Myocyte (in vitro differentiated cells): ENCODE measurements at regions not wholly inside any gene's neighbourhood (a gene's known extent, or its start where the extent isn't known, plus 50 kb on each side); places are given as distances from the start of the nearest gene placed in this dataset.

Source experiments
- DNase-seq: peaks from one replicate; pipeline ENCODE4 v3.0.0-alpha.2; 2012; ENCODE audit warnings: low read depth

DNA sequence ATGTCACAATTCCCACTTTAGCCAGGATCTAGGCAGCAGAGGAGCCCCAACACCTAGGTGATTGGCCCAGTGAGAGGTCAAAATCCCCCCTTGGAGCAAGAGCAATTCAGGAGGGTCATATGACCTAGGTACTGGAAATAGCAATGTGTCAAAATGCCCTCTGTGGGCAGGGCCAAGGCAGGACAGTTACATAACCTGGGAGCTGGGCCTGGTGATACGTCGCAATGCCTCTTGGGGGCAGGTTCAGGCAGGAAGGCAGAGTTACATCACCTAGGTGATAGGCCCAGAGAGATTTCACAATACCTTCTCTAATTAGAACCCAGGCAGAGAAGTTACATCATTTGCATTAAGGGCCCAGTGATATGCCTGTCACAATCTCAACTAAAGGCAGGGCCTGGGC, 1906.3 kb downstream of the TP53TG3F start:
- DNase-seq: no peak

- no peak for DNase-seq
These were observed 1911.2 kb downstream of the TP53TG3F start for GRCh38 chr16:35370617-35371016.

- no peak for DNase-seq
These were observed 1917.7 kb downstream of the TP53TG3F start for GRCh38 chr16:35377142-35377541.

- DNase-seq: no peak
These were observed 1927.2 kb downstream of the TP53TG3F start for GRCh38 chr16:35386619-35387018.

DNA sequence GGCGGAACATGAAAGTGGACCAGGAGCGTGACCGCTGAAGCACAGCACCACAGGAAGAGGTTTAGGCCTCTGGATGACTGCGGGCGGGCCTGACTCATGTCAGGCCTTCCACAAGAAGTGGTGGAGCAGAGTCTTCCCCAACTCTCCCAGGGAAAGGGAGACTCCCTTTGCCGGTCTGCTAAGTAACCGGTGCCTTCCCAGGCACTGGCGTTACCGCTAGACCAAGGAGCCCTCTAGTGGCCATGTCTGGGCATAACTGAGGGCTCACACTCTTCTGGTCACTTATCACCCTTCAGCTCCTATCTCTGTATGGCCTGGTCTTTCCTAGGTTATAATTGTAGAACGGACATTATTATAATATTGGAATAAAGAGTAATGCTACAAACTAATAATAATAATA, 1931.9 kb downstream of the TP53TG3F start:
- no peak for DNase-seq

DNA sequence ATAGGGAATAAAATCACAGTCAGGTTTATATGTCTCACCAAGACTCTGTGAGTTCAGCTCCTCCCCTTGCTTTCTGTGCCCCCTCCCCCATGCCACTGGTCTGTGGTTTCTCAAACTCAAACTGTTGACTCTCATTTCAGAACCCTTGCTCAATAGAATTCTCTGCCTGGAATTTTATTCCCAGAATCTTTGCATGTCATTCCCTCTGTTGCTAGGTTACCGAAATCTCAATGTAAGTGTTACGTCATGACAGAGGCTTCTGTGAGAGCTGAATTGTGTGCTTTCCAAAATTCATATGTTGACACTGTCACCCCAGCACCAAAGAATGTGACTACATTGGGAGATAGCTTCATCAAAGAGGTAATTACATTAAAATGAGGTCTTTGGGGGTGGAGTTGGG, 1938.8 kb downstream of the TP53TG3F start:
- DNase-seq: no peak

DNA sequence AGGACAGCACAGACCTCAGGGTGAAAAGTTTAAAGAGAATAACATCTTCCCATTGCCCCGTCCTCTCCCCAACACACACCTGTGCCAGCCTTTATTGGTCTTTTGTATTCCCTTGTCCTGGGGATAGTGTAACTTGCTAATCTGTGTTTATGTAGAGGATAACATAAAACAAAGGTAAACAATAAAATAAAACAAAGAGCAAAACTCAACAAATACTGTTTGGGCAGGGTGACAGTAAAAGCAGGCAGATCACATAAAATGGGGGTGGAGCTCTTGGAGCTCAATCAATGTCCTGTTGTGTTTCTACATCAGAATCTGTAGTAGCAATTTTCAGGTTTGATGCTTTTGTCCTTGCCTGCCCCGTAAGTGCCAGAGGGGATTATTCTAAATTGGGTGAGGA, 1939.7 kb downstream of the TP53TG3F start:
- no peak for DNase-seq

GRCh38 chr16:35404273-35404672, 1944.9 kb downstream of the TP53TG3F start:
- DNase-seq: no peak

GRCh38 chr16:35405526-35405925, 1946.1 kb downstream of the TP53TG3F start:
- no peak for DNase-seq

DNA sequence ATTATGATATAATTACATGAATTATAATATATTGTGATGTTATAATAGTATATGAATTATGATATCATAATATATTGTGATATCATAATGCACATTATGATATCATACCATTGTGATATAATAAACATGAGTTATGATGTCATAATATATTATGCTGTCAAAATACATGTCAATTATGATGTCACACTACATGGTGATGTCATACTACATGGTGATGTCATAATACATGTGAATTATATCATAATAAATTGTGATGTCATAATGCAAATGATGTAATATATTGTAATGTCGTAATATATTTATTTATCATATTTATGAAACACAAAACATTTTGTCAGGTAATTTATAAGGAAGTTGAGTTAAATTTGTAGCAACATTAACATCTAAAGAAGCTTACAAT, 1950.1 kb downstream of the TP53TG3F start:
- DNase-seq: no peak

- no peak for DNase-seq
These were observed 1951.0 kb downstream of the TP53TG3F start for GRCh38 chr16:35410438-35410837.

DNA sequence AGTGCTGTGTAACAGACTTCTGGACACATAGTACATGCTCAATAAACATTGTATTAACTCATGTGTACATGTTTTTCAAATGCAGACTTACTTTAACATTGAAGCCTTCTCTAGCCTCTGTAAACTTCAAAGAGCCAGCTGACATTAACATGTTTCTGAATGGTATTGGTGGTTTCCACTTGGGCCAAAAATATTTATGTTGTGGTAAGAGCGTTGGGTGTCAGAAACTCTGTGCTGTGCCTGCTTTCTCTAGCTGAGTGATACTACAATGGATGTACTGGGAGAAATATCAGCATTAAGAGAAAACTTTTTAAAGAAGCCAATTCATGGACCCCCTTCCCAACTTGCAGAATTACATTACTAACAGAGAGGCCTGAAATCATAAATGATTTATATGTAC, 1951.7 kb downstream of the TP53TG3F start:
- DNase-seq: no peak

DNA sequence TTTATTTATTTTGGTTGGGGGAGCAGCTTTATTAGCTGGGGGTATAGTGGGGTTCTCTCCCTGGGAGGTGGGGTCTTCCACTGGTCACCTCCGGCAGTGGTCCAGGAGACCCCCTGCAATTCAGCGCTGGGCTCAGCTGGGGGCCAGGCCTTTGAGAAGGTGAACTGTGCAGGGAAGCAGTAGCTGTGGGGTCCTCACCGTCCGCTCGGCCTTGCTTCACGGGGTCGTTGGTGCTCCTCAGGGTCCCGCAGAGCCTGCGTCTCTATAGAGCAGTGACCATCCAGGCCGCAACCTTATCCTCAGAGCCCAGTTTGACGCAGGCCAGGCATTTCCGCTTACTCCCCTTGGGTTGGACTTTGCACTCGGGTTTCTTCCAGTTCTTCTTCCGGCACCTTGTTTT, 1954.7 kb downstream of the TP53TG3F start:
- DNase-seq: no peak

- DNase-seq: no peak
These were observed 1955.2 kb downstream of the TP53TG3F start for GRCh38 chr16:35414563-35414962.

- DNase-seq: no peak
These were observed 1965.9 kb downstream of the TP53TG3F start for GRCh38 chr16:35425270-35425669.

GRCh38 chr16:35431829-35432663, 1972.6 kb downstream of the TP53TG3F start:
- DNase-seq: no peak

GRCh38 chr16:35440875-35441274, 1981.5 kb downstream of the TP53TG3F start:
- DNase-seq: no peak

GRCh38 chr16:35447010-35447558, 1987.7 kb downstream of the TP53TG3F start:
- DNase-seq: no peak

DNA sequence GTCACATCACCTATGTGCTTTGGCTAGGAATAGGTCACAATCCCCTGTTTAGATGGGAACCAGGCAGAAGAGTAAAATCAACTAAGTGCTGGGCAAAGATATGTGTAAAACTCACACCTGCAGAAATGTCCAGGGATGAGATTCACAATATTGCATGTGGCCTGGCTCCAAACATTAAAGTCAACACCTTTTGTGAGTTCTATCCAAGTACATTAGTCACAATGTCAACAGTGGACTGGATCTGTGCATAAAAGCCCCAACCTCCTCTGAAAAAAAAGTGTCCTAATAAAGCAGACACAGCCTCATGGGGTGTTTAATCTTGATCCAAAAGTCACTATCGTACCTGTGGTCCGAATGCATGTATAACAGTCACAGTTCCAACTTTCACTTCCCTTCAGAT, 1990.3 kb downstream of the TP53TG3F start:
- no peak for DNase-seq

DNA sequence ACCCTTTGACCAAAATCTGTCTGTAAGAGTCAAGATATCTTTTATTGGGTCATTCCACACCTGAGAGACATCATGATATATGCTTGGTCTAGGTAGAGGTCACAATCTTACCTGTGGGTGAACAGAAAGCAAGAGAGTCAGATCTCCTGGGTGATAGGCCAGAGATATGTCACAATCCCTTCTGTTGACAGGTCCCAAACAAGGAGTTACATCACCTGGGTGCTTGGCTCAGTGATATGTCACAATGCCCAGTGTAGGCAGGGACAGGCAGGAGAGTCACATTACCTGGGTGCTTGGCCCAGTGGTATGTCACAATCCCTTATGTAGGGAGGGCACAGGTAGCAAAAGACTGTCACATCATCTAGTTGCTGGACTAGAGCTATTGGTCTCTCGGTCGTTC, 1991.2 kb downstream of the TP53TG3F start:
- DNase-seq: no peak

- no peak for DNase-seq
These were observed 1993.1 kb downstream of the TP53TG3F start for GRCh38 chr16:35452471-35452870.

DNA sequence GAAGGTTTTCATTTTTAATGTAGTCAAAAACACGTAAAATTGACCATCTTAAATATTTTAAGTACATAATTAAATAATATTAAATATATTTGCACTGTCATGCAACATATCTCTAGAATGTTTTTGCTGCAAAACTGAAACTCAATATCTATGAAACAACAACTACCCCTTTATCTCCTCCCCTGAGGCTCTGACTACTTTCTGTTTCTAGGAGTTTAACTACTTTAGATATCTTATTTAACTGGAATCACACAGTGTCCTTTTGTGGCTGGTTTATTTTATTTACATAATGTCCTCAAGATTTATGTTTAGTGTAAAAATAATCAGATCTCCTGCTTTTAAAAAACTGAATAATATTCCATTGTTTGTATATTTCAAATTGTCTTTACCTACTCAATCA, 2003.9 kb downstream of the TP53TG3F start:
- DNase-seq: no peak

DNA sequence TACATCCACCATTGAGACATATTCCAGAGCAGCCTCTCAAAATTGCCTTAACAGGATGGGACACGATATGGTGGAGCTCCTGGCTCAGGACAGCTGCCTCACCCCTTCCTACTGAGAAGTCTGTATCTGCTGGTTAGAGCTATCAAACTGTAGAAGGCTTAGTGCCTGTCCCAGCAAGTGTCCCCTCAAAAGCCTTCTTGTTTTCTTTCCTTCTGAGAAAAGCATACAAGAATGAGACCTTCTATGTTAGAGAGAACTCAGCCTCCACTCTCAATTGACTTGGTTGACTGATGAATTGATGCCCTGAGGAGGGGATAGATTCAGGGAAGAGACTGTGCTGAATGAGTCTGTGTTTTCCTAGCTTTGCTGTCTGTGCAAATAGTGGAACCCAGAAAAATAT, 2020.9 kb downstream of the TP53TG3F start:
- no peak for DNase-seq
